Bronchial epithelial cell (primary cell): ENCODE measurements at regions not wholly inside any gene's neighbourhood (a gene's known extent, or its start where the extent isn't known, plus 50 kb on each side); places are given as distances from the start of the nearest gene placed in this dataset.
"Not testable (repeated sequence)": the region's sequence is repeated elsewhere in the genome, so short reads cannot be mapped to it uniquely, and the experiment has no call there.

Source experiments
- DNase-seq: peaks from one replicate; pipeline ENCODE4 v3.0.0-alpha.2; 2010; ENCODE audit warnings: low read depth
- FAIRE-seq: peaks from 2 replicates; lab custom pipeline; 2011; peaks lifted over from hg19 to GRCh38; lab: Jason Lieb, UNC
- H3K27me3 ChIP-seq: 2 replicates; pipeline ENCODE4 v1.5.1; 2011; ENCODE audit warnings: low read length; ENCODE audit not compliant: control insufficient read depth, insufficient read depth
- H3K36me3 ChIP-seq: 2 replicates; pipeline ENCODE4 v1.5.1; 2011; ENCODE audit warnings: low read length; ENCODE audit not compliant: control insufficient read depth, insufficient read depth
- H3K4me3 ChIP-seq: 2 replicates; pipeline ENCODE4 v1.5.1; 2011; ENCODE audit warnings: mild to moderate bottlenecking, low read depth, low read length, control low read depth
- TF ChIP-seq, protein P1 (sequence below): IDR thresholded peaks from 2 replicates; pipeline ENCODE4 v1.5.1; 2011; ENCODE audit warnings: mild to moderate bottlenecking, moderate library complexity, low read length, control low read depth, inconsistent platforms; ENCODE audit not compliant: insufficient read depth, severe bottlenecking

DNA sequence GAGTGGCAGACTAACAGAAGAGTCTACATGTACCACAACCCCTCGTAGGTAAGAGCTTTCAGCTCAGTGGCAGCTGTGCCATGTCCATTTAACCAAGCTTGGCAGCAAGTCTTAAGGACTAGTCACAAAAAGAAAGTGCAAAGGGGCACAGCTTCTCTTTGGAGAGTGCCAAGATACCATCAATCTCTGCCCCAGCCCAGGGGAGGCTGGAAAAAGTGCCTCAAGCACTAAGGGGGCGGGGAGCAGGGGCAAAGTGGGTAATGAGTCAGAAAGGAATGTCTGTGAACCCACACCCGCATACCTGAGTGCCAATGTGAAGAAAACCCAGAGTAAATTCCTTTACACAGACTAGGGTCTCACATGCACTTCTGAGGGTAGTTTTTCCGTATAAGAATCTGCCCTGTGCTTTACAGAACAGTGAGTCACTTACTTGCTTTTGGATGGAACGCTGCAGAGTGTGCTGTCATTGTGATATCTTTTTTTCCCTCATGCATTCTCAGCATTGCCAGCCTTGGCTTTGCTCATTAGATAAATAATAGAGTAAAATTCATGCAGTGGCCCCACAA lies 219.8 kb downstream of the ZNF674 start:
- Histone ChIP-seq H3K36me3 (no peaks in the 10 kb centered on the region), H3K27me3 (no peaks in the 10 kb centered on the region), H3K4me3 (no peak overlapping the region)
- FAIRE-seq (no peak), DNase-seq (peak; percentile 86)
- TF ChIP-seq, protein P1, sequence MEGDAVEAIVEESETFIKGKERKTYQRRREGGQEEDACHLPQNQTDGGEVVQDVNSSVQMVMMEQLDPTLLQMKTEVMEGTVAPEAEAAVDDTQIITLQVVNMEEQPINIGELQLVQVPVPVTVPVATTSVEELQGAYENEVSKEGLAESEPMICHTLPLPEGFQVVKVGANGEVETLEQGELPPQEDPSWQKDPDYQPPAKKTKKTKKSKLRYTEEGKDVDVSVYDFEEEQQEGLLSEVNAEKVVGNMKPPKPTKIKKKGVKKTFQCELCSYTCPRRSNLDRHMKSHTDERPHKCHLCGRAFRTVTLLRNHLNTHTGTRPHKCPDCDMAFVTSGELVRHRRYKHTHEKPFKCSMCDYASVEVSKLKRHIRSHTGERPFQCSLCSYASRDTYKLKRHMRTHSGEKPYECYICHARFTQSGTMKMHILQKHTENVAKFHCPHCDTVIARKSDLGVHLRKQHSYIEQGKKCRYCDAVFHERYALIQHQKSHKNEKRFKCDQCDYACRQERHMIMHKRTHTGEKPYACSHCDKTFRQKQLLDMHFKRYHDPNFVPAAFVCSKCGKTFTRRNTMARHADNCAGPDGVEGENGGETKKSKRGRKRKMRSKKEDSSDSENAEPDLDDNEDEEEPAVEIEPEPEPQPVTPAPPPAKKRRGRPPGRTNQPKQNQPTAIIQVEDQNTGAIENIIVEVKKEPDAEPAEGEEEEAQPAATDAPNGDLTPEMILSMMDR, result no peak

DNA sequence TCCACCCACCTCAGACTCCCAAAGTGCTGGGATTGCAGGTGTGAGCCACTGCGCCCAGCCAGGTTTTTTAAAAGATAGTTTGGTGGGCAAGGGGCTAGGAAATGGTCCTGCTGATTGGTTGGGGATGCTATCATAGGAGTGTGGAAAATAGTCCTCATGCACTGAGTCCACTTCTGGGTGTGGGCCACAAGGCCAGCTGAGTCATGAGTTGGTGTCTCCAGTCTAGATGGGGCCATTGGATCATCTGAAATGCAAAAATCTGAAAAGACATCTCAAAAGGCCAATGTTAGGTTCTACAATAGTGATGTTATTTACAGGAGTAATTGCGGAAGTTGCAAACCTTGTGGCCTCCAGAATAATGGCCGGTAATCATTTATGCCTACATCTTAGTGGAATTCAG lies 221.1 kb downstream of the ZNF674 start:
- no peaks in the 10 kb centered on the region for H3K36me3 ChIP-seq
- no peak for FAIRE-seq

DNA sequence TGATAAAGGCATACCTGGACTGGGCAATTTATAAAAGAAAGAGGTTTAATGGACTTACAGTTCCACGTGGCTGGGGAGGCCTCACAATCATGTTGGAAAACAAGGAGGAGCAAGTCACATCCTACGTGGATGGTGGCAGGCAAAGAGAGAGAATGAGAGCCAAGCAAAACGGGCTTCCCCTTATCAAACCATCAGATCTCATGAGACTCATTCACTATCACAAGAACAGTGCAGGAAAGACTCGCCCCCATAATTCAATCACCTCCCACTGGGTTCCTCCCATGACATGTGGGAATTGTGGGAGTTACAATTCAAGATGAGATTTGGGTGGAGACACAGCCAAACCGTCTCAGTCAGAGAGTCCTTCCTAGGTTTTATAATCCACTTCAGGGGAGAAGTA lies 222.3 kb downstream of the ZNF674 start:
- FAIRE-seq, result not testable (repeated sequence)

More for the DNA sequence above, 221.1 kb downstream of the ZNF674 start:
- TF ChIP-seq, protein P1, result no peak
- no peak for DNase-seq
- no peak overlapping the region for H3K4me3 ChIP-seq
- no peaks in the 10 kb centered on the region for H3K27me3 ChIP-seq

DNA sequence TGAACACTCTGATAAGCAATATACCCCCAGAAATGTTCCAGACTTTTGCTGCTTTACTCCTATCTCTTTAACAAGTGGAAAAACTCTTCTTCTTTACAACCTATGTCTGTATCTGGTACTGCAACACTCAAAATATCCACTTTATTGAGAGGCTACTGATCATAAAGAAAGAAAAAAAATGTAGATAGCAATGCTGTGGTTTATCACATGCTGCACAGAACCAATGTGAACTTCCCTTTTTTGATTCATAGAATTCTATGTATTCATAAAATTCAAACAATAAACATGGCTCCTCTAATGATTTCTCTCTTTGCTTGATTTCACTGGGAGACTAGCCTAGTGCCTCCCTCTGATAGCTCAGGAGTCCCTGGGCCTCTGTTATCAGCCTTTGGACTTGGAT lies 223.5 kb downstream of the ZNF674 start:
- no peak overlapping the region for H3K4me3 ChIP-seq
- TF ChIP-seq, protein P1, result no peak
- no peak for FAIRE-seq
- H3K27me3 ChIP-seq, result no peaks in the 10 kb centered on the region
- no peaks in the 10 kb centered on the region for H3K36me3 ChIP-seq
- DNase-seq, result no peak

More for the DNA sequence above, 222.3 kb downstream of the ZNF674 start:
- H3K4me3 ChIP-seq, H3K36me3 ChIP-seq, H3K27me3 ChIP-seq, DNase-seq: not testable (repeated sequence)

DNA sequence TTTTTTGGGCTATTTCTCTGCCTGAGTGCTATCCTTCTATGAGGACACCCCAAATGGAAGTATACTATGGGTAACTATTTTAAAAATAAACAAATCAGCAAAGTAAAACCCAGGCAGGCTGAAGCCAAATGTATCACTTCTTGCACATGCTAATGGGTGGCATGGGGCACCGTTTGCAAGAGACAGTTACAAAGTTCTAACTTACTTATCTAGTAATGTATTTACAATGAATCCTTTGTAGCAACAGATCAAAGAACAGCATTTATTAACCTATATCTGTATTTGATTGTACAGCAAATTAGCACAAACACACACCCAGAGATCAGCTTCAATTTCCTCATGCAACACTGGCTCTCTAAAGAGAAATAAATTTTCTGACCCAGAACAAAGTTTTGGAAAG lies 225.5 kb downstream of the ZNF674 start:
- TF ChIP-seq, protein P1, result no peak
- no peak for DNase-seq
- H3K4me3 ChIP-seq, result no peak overlapping the region
- H3K36me3 ChIP-seq, result no peaks in the 10 kb centered on the region
- FAIRE-seq, result no peak
- no peaks in the 10 kb centered on the region for H3K27me3 ChIP-seq

DNA sequence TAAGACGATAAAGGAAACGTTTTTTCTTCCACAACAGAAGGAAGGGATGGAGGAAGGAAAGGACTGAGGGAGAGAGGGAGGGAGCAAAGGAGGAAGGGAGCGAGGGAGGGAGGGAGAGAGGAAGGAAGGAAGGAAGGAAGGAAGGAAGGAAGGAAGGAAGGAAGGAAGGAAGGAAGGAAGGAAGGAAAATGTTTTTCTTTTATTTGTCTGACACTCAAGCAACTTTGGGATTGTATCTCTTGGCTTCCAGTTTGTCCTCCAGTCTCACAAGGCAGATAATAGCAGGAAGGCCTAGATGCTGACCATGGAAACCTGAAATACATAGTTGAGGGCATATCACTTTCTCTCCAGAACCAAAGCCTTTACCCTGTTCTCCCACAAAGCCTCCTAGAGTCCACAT lies 226.7 kb downstream of the ZNF674 start:
- FAIRE-seq (no peak), DNase-seq (no peak)
- TF ChIP-seq, protein P1, result no peak
- Histone ChIP-seq H3K36me3 (no peaks in the 10 kb centered on the region), H3K27me3 (no peaks in the 10 kb centered on the region), H3K4me3 (no peak overlapping the region)
